ENCODE measurements at regions not wholly inside any gene's neighbourhood (a gene's known extent, or its start where the extent isn't known, plus 50 kb on each side); places are given as distances from the start of the nearest gene placed in this dataset.

- TF ChIP-seq, protein P1, sequence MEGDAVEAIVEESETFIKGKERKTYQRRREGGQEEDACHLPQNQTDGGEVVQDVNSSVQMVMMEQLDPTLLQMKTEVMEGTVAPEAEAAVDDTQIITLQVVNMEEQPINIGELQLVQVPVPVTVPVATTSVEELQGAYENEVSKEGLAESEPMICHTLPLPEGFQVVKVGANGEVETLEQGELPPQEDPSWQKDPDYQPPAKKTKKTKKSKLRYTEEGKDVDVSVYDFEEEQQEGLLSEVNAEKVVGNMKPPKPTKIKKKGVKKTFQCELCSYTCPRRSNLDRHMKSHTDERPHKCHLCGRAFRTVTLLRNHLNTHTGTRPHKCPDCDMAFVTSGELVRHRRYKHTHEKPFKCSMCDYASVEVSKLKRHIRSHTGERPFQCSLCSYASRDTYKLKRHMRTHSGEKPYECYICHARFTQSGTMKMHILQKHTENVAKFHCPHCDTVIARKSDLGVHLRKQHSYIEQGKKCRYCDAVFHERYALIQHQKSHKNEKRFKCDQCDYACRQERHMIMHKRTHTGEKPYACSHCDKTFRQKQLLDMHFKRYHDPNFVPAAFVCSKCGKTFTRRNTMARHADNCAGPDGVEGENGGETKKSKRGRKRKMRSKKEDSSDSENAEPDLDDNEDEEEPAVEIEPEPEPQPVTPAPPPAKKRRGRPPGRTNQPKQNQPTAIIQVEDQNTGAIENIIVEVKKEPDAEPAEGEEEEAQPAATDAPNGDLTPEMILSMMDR (IDR thresholded peaks at IDR 0.05; ENCODE audit: extremely low read depth in 1 of 2, insufficient read depth in 1 of 2, low read depth in 1 of 2, low read length in 2 of 2): no peak
- TF ChIP-seq POLR2AphosphoS5 (IDR thresholded peaks at IDR 0.05; ENCODE audit: insufficient read depth, low read depth, low read length): no peak
These were observed 73.6 kb upstream of the SORBS2 start for GRCh38 chr4:185885604-185886003.
